Kidney (tissue), 13 donors: ENCODE measurements at regions not wholly inside any gene's neighbourhood (a gene's known extent, or its start where the extent isn't known, plus 50 kb on each side); places are given as distances from the start of the nearest gene placed in this dataset.
"Not testable (repeated sequence)": the region's sequence is repeated elsewhere in the genome, so short reads cannot be mapped to it uniquely, and the experiment has no call there.

ENCODE experiments used
- DNase-seq, 5 donors: peaks; one replicate each; pipeline ENCODE4 v3.0.0-alpha.2; 2013 to 2020
- FAIRE-seq: peaks from 2 replicates; lab custom pipeline; 2012; peaks lifted over from hg19 to GRCh38; lab: Jason Lieb, UNC
- H3K27ac ChIP-seq, 2 donors: one replicate each; pipeline ENCODE4 v1.7.0; 2013; ENCODE audit warnings: low read depth in 2 of 2, low read length in 2 of 2, inconsistent platforms in 1 of 2
- H3K27me3 ChIP-seq: one replicate; pipeline ENCODE4 v1.7.1; 2013; ENCODE audit warnings: low read length, inconsistent platforms; ENCODE audit not compliant: control insufficient read depth, insufficient read depth
- H3K36me3 ChIP-seq, 3 donors: one replicate each; pipeline versions ENCODE4 v1.7.0 to v1.7.1; 2013; ENCODE audit warnings: low read length in 3 of 3, control low read depth in 1 of 3, inconsistent platforms in 1 of 3; ENCODE audit not compliant: insufficient read depth in 3 of 3, control insufficient read depth in 2 of 3
- H3K4me1 ChIP-seq, 3 donors: one replicate each; pipeline versions ENCODE4 v1.7.0 to v1.7.1; 2013; ENCODE audit warnings: low read length in 3 of 3, inconsistent platforms in 1 of 3, low read depth in 1 of 3; ENCODE audit not compliant: control insufficient read depth in 2 of 3, insufficient read depth in 2 of 3
- H3K4me3 ChIP-seq, 3 donors: one replicate each; pipeline versions ENCODE4 v1.7.0 to v1.8.1; 2013; ENCODE audit warnings: low read length in 3 of 3, control low read depth in 1 of 3, inconsistent platforms in 1 of 3
- H3K9ac ChIP-seq, 3 donors: one replicate each; pipeline versions ENCODE4 v1.7.0 to v1.7.1; 2013; ENCODE audit warnings: low read length in 3 of 3, control low read depth in 1 of 3, inconsistent platforms in 1 of 3
- H3K9me3 ChIP-seq, 3 donors: one replicate each; pipeline versions ENCODE4 v1.7.0 to v1.7.1; 2013; ENCODE audit warnings: low read length in 3 of 3, control low read depth in 1 of 3, inconsistent platforms in 1 of 3; ENCODE audit not compliant: control insufficient read depth in 2 of 3, insufficient read depth in 1 of 3
- CTCF ChIP-seq: IDR thresholded peaks from 3 replicates; pipeline ENCODE4 v1.5.1; 2012; ENCODE audit warnings: mild to moderate bottlenecking, moderate library complexity, borderline replicate concordance; ENCODE audit not compliant: insufficient read depth; ENCODE audit errors: extremely low read depth
- intact Hi-C: fragments of 100-400 bp; cut with DNase I; formaldehyde crosslinking; loops from one replicate; pipeline ENCODE4 v1.11.1; 2022
- donor health status: control.
- donor health status: control.
- donor health status: control.
- donor health status: control.
- donor health status: control.
- donor health status: DM: yes; HTN: yes; CAD: no.
- donor health status: Normal renal cell carcinoma (clear cell type).

GRCh38 chr5:37951946-37952721 is 112.3 kb upstream of the GDNF start:
- Histone ChIP-seq H3K9ac (no peak overlapping the region), H3K27ac (no peak overlapping the region), H3K27me3 (no peaks in the 10 kb centered on the region), H3K9me3 (no peaks in the 10 kb centered on the region), H3K4me3 (no peak overlapping the region), H3K4me1 (no peaks in the 10 kb centered on the region), H3K36me3 (no peaks in the 10 kb centered on the region)
- intact Hi-C loops = no loop called here
- DNase-seq (peak in 1 of 5 donors; percentile 13), FAIRE-seq (no peak)
- TF ChIP-seq CTCF = no peak

DNA sequence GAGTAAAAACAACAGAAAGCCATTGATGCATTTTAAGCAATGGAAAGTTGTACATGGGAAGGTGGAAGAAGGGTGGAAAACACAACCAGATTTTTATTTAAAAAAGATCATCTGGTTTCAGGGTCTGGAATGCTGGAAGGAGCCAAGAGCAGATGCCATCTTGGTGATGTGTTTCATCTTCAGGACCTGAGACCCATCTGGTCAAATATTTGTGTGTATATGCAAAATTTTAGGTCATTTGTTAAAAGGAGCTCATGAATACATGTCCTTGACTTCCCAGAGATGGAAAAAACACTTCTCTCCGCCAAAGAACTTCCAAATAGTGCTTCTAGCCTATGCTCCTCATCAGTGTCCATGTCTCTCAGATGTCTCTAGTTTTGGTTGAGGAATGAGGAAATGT is 110.6 kb upstream of the GDNF start:
- DNase-seq (no peak), FAIRE-seq (no peak)
- Histone ChIP-seq H3K27me3 (no peaks in the 10 kb centered on the region), H3K4me1 (no peaks in the 10 kb centered on the region), H3K9me3 (no peaks in the 10 kb centered on the region), H3K27ac (no peak overlapping the region), H3K4me3 (no peak overlapping the region), H3K36me3 (no peaks in the 10 kb centered on the region), H3K9ac (no peak overlapping the region)
- TF ChIP-seq CTCF = no peak
- intact Hi-C loops = no loop called here

DNA sequence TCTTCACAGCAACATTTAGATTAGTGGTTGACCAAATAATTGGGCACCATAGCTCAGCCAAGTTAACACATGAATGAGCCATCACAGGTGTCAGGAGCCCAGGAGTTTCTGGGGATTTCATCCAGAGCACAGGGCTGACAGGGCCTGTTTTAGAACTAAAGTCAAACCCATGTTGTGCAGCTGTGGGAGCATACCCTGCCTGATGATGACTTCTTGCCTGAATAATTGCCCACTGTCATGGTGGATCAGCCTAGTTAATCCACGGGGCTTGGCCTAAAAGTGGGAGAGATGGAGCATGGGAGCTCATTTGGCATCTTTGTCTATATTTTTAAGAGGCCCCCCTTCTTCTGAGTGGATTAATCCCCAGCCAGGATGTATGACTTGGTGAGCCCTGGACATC is 105.6 kb upstream of the GDNF start:
- no peak overlapping the region for H3K4me3 ChIP-seq
- no peak overlapping the region for H3K9ac ChIP-seq
- no peaks in the 10 kb centered on the region for H3K9me3 ChIP-seq
- no peaks in the 10 kb centered on the region for H3K27me3 ChIP-seq
- H3K4me1 ChIP-seq = no peaks in the 10 kb centered on the region
- no peaks in the 10 kb centered on the region for H3K36me3 ChIP-seq
- no peak overlapping the region for H3K27ac ChIP-seq
- DNase-seq = no peak
- TF ChIP-seq CTCF = no peak
- intact Hi-C loops = no loop called here
- FAIRE-seq = no peak

DNA sequence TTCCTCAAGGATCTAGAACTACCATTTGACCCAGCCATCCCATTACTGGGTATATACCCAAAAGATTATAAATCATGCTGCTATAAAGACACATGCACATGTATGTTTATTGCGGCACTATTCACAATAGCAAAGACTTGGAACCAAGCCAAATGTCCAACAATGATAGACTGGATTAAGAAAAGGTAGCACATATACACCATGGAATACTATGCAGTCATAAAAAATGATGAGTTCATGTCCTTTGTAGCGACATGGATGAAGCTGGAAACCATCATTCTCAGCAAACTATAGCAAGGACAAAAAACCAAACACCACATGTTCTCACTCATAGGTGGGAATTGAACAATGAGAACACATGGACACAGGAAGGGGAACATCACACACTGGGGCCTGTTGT is 103.3 kb upstream of the GDNF start:
- H3K36me3 ChIP-seq, H3K9me3 ChIP-seq, FAIRE-seq, H3K9ac ChIP-seq, H3K4me1 ChIP-seq, H3K27ac ChIP-seq, DNase-seq, intact Hi-C loops, H3K4me3 ChIP-seq, H3K27me3 ChIP-seq: not testable (repeated sequence)
